K562 (cell line): ENCODE measurements at regions not wholly inside any gene's neighbourhood (a gene's known extent, or its start where the extent isn't known, plus 50 kb on each side); places are given as distances from the start of the nearest gene placed in this dataset.

Source experiments
- ATAC-seq: fragments of 200-7000 bp; cut with Tn5 transposase; 3 replicates; pipeline ENCODE4 v1.9.1; 2020; ENCODE audit warnings: moderate library complexity
- BruUV-seq: library from RNA; stranded (reverse); fragments of 400-500 nt; replicated peaks from 2 replicates; lab custom pipeline; 2021; lab: Mats Ljungman, UMichigan
- CTCF ChIA-PET: fragments of 300-600 bp; formaldehyde crosslinking; extraction: SDS; loops from one replicate; lab custom pipeline; 2021; ENCODE audit warnings: low intra/inter-chr PET ratio; lab: Yijun Ruan, JAX
- POLR2A ChIA-PET: fragments of 300-600, 350-650 bp; sonication (Branson Sonifier 250); formaldehyde crosslinking; extraction: SDS; loops from one replicate; lab custom pipeline; 2021; ENCODE audit warnings: antibody characterized with exemption, inconsistent platforms; lab: Yijun Ruan, JAX
- DNase-seq, 4 experiments: peaks; one replicate each; pipeline versions ENCODE4 v3.0.0 to v3.0.0-alpha.2; 2011 to 2018; ENCODE audit warnings: low spot score in 3 of 4, mixed read lengths in 3 of 4; ENCODE audit errors: extremely low read depth in 1 of 4
- FAIRE-seq: peaks from 2 replicates; lab custom pipeline; 2011; peaks lifted over from hg19 to GRCh38; lab: Jason Lieb, UNC
- H2AFZ ChIP-seq: 2 replicates; pipeline ENCODE4 v1.6.0; 2011; ENCODE audit warnings: low read depth, low read length, control low read depth, inconsistent platforms
- H3K27ac ChIP-seq: fragments of 200-600 bp; 3 replicates; pipeline ENCODE4 v1.8.0; 2011; ENCODE audit warnings: low read depth, mild to moderate bottlenecking, control low read depth, inconsistent platforms, low read length, moderate library complexity, mixed read lengths; ENCODE audit errors: extremely low read depth
- H3K27me3 ChIP-seq, 2 experiments: fragments of 300-600 bp in 1 of 2; 2 replicates in 1 of 2; 3 replicates in 1 of 2; pipeline versions ENCODE4 v1.6.0 to v1.8.0; 2011; ENCODE audit warnings: inconsistent platforms in 2 of 2, low read length in 2 of 2, mild to moderate bottlenecking in 1 of 2, mixed read lengths in 1 of 2, moderate library complexity in 1 of 2; ENCODE audit not compliant: control insufficient read depth in 2 of 2, insufficient read depth in 2 of 2
- H3K36me3 ChIP-seq: fragments of 300-600 bp; 3 replicates; pipeline ENCODE4 v1.8.0; 2011; ENCODE audit warnings: mild to moderate bottlenecking, low read length, inconsistent platforms; ENCODE audit not compliant: control insufficient read depth, insufficient read depth
- H3K4me1 ChIP-seq, 2 experiments: fragments of 200-600 bp in 1 of 2; replicated peaks in 1 of 2; 2 replicates in 1 of 2; 3 replicates in 1 of 2; pipeline versions ENCODE4 v1.5.1 to v1.8.0; 2011; ENCODE audit warnings: inconsistent platforms in 2 of 2, low read length in 2 of 2, mild to moderate bottlenecking in 1 of 2, mixed read lengths in 1 of 2, moderate library complexity in 1 of 2; ENCODE audit not compliant: control insufficient read depth in 2 of 2, insufficient read depth in 2 of 2
- H3K4me2 ChIP-seq: 2 replicates; pipeline ENCODE4 v1.6.1; 2011; ENCODE audit warnings: low read length, control low read depth, inconsistent platforms, mixed read lengths; ENCODE audit not compliant: insufficient read depth
- H3K4me3 ChIP-seq: fragments of 200-600 bp; sonication (generic), shearing (Covaris generic); 2 replicates; pipeline ENCODE4 v1.5.1; 2016; ENCODE audit warnings: control low read depth, inconsistent platforms
- H3K79me2 ChIP-seq: fragments of 200-600 bp; 3 replicates; pipeline ENCODE4 v1.8.0; 2011; ENCODE audit warnings: low read length, inconsistent platforms; ENCODE audit not compliant: control insufficient read depth, insufficient read depth
- H3K9ac ChIP-seq, 2 experiments: 2 replicates each; pipeline versions ENCODE4 v1.6.0 to v1.6.1; 2011; ENCODE audit warnings: low read depth in 2 of 2, low read length in 2 of 2, control low read depth in 1 of 2, inconsistent platforms in 1 of 2, mild to moderate bottlenecking in 1 of 2, mixed read lengths in 1 of 2; ENCODE audit not compliant: insufficient read depth in 1 of 2
- H3K9me1 ChIP-seq: one replicate; pipeline ENCODE4 v1.6.0; 2011; ENCODE audit warnings: inconsistent platforms, mild to moderate bottlenecking, low read length, moderate library complexity; ENCODE audit not compliant: control insufficient read depth, insufficient read depth
- H3K9me3 ChIP-seq: replicated peaks from 2 replicates; pipeline ENCODE4 v1.5.1; 2011; ENCODE audit warnings: low read depth, low read length, inconsistent platforms; ENCODE audit not compliant: control insufficient read depth, insufficient read depth
- H4K20me1 ChIP-seq: replicated peaks from 2 replicates; pipeline ENCODE4 v1.6.1; 2011; ENCODE audit warnings: low read length, inconsistent platforms, mixed read lengths; ENCODE audit not compliant: control insufficient read depth, insufficient read depth
- ARID4B ChIP-seq: sonication (generic); formaldehyde crosslinking; IDR thresholded peaks from 2 replicates; pipeline ENCODE4 v1.8.0; 2022; ENCODE audit warnings: mild to moderate bottlenecking, missing genetic modification reagents
- ATF3 ChIP-seq, 2 experiments: fragments of 450-650 bp in 1 of 2; sonication (generic) in 1 of 2; formaldehyde crosslinking in 1 of 2; IDR thresholded peaks in 1 of 2; conservative IDR thresholded peaks in 1 of 2; 2 replicates each; pipeline versions ENCODE4 v1.6.1 to v1.8.1; 2016 to 2023; ENCODE audit warnings: mild to moderate bottlenecking in 2 of 2, moderate library complexity in 2 of 2, inconsistent platforms in 1 of 2, missing genetic modification reagents in 1 of 2
- BACH1 ChIP-seq: fragments of 200-800 bp; sonication (Bioruptor generic); IDR thresholded peaks from 2 replicates; pipeline ENCODE4 v1.6.1; 2016; ENCODE audit warnings: missing genetic modification characterization, missing compliant biosample characterization
- DIDO1 ChIP-seq: fragments of 450-650 bp; IDR thresholded peaks from 2 replicates; pipeline ENCODE4 v1.6.1; 2016; ENCODE audit warnings: low read depth, missing biosample characterization, missing genetic modification characterization
- DMBX1 ChIP-seq: fragments of 250-450 bp; sonication (Bioruptor Pico); IDR thresholded peaks from 2 replicates; pipeline ENCODE4 v1.8.0; 2022; ENCODE audit warnings: inconsistent platforms, mild to moderate bottlenecking, moderate library complexity, borderline replicate concordance
- EP400 ChIP-seq: fragments of 450-650 bp; IDR thresholded peaks from 2 replicates; pipeline ENCODE4 v1.6.1; 2017; ENCODE audit warnings: antibody characterized with exemption, mild to moderate bottlenecking, moderate library complexity
- ETV6 ChIP-seq, 3 experiments: fragments of 150-350 bp in 1 of 3; sonication (generic) in 1 of 3; formaldehyde crosslinking in 1 of 3; IDR thresholded peaks; 2 replicates each; pipeline versions ENCODE4 v1.6.1 to v1.8.0; 2014 to 2022; ENCODE audit warnings: borderline replicate concordance in 2 of 3, low read depth in 2 of 3, antibody characterized with exemption in 1 of 3, low read length in 1 of 3, mild to moderate bottlenecking in 1 of 3, missing genetic modification reagents in 1 of 3
- MEIS2 ChIP-seq: fragments of 450-650 bp; IDR thresholded peaks from 2 replicates; pipeline ENCODE4 v1.6.1; 2014; ENCODE audit warnings: mild to moderate bottlenecking; ENCODE audit not compliant: partially characterized antibody
- NR2C1 ChIP-seq, 2 experiments: fragments of 450-650 bp; IDR thresholded peaks; 2 replicates each; pipeline ENCODE4 v1.6.1; 2017; ENCODE audit warnings: mild to moderate bottlenecking in 2 of 2, antibody characterized with exemption in 1 of 2, inconsistent platforms in 1 of 2, missing compliant biosample characterization in 1 of 2, missing genetic modification characterization in 1 of 2
- SIN3B ChIP-seq: fragments of 450-650 bp; IDR thresholded peaks from 2 replicates; pipeline ENCODE4 v1.6.1; 2017; ENCODE audit warnings: low read depth, mild to moderate bottlenecking, moderate library complexity
- TARDBP ChIP-seq: fragments of 450-650 bp; IDR thresholded peaks from 2 replicates; pipeline ENCODE4 v1.6.1; 2016
- ZBTB9 ChIP-seq: fragments of 450-650 bp; formaldehyde crosslinking; IDR thresholded peaks from 2 replicates; pipeline ENCODE4 v1.4.0; 2020; ENCODE audit warnings: mild to moderate bottlenecking, moderate library complexity
- ZFP1 ChIP-seq: fragments of 450-650 bp; formaldehyde crosslinking; IDR thresholded peaks from 2 replicates; pipeline ENCODE4 v1.4.0; 2020; ENCODE audit warnings: mild to moderate bottlenecking, mixed read lengths
- ZNF146 ChIP-seq: IDR thresholded peaks from one replicate; pipeline ENCODE4 v1.6.1; 2018; ENCODE audit warnings: missing compliant biosample characterization; ENCODE audit not compliant: unreplicated experiment
- ZNF282 ChIP-seq: sonication (generic); formaldehyde crosslinking; IDR thresholded peaks from 2 replicates; pipeline ENCODE4 v1.8.1; 2023; ENCODE audit warnings: missing genetic modification reagents
- ZNF3 ChIP-seq: fragments of 250-450 bp; sonication (Bioruptor Pico); IDR thresholded peaks from 2 replicates; pipeline ENCODE4 v1.5.0; 2021; ENCODE audit warnings: mild to moderate bottlenecking, moderate library complexity
- ZNF695 ChIP-seq: fragments of 450-650 bp; formaldehyde crosslinking; IDR thresholded peaks from 2 replicates; pipeline ENCODE4 v1.4.0; 2020; ENCODE audit warnings: mild to moderate bottlenecking, moderate library complexity
- WGBS: fragments of 100-300 bp; shearing (Covaris generic); methylation state at CpG from one replicate; pipeline ENCODE4 v1.1.6; 2016; ENCODE audit warnings: low coverage, mixed read lengths; ENCODE audit not compliant: insufficient coverage; ENCODE audit errors: missing lambda C conversion rate; 5-methylcytosine and 5-hydroxymethylcytosine counted together
- in situ Hi-C: fragments of 300-500 bp; cut with MboI; formaldehyde crosslinking; loops from 4 replicates; pipeline ENCODE4 v1.15.0; 2018; ENCODE audit warnings: inconsistent platforms, mixed read lengths
- intact Hi-C: fragments of 100-400 bp; cut with micrococcal nuclease; formaldehyde crosslinking; loops from 2 replicates; pipeline ENCODE4 v1.14.2; 2022

- WGBS: 6% methylated on average over 2 of the region's 2 CpGs
- no peaks in the 10 kb centered on the region for H4K20me1 ChIP-seq
- no peak overlapping the region for H2AFZ ChIP-seq
- no peaks in the 10 kb centered on the region for H3K9me1 ChIP-seq
- FAIRE-seq (no peak), DNase-seq (no peak), ATAC-seq (no peak)
- ChIA-PET POLR2A (no interaction called here), CTCF (no interaction called here)
- in situ Hi-C loops: no loop called here
- no peaks in the 10 kb centered on the region; a peak in 1 of 5 replicates for H3K4me1 ChIP-seq
- no peaks in the 10 kb centered on the region for H3K9me3 ChIP-seq
- H3K79me2 ChIP-seq: no peaks in the 10 kb centered on the region
- no peaks in the 10 kb centered on the region for H3K27me3 ChIP-seq
- no peak overlapping the region for H3K4me3 ChIP-seq
- intact Hi-C loops: no loop called here
- no peak overlapping the region for H3K4me2 ChIP-seq
- no peaks in the 10 kb centered on the region for H3K36me3 ChIP-seq
- H3K27ac ChIP-seq: no peak overlapping the region
- no peak overlapping the region for H3K9ac ChIP-seq
- BruUV-seq: no TSS peak
- TF ChIP-seq SIN3B (no peak), ZNF3 (no peak), ZNF282 (CRISPR knock-in tag) (no peak), DIDO1 (tag) (no peak), ATF3 (IDR thresholded peaks at IDR 0.05) (no peak), ATF3 (CRISPR knock-in tag; conservative IDR thresholded peaks at IDR 0.05) (no peak), ARID4B (CRISPR knock-in tag) (no peak), ZNF146 (no peak), TARDBP (no peak), ZFP1 (CRISPR knock-in tag) (no peak), ETV6 (IDR thresholded peaks at IDR 0.05; ENCODE audit: borderline replicate concordance in 1 of 2, low read depth in 2 of 2, low read length in 1 of 2) (no peak), ETV6 (CRISPR knock-in tag; IDR thresholded peaks at IDR 0.05; ENCODE audit: borderline replicate concordance) (no peak), MEIS2 (no peak), NR2C1 (IDR thresholded peaks at IDR 0.05) (no peak), NR2C1 (tag; IDR thresholded peaks at IDR 0.05) (no peak), ZBTB9 (CRISPR knock-in tag) (no peak), DMBX1 (CRISPR knock-in tag) (no peak), BACH1 (tag) (no peak), EP400 (no peak), ZNF695 (no peak)
Observed at GRCh38 chr13:55087085-55087484, 2053.6 kb upstream of the PRR20A start.
